ENCODE measurements at regions not wholly inside any gene's neighbourhood (a gene's known extent, or its start where the extent isn't known, plus 50 kb on each side); places are given as distances from the start of the nearest gene placed in this dataset.

DNA sequence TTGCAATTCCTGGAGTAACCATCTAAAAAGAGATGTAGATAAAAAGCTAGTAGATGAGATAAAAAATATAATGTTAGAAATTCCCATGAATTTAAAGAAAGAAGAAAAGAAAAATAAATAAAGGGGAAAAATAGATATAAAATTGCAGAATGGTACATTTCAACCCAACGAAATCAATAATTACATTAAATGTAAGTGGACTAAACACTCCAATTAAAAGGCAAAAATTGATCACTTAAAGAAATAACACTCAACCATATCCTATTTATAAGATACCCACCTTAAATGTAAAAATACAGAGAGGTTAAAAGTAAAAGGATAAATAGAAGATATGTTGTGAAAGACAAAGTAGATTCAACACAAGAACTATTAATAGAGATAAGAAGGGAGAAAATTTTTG is 150.5 kb upstream of the GRIK3 start:
- TF ChIP-seq FOXM1 (IDR thresholded peaks at IDR 0.05; ENCODE audit: low read depth) (no peak), TAF1 (IDR thresholded peaks at IDR 0.05; ENCODE audit: borderline replicate concordance, low read depth, low read length) (no peak)

All from SK-N-SH (cell line).